Stimulated activated CD4-positive, alpha-beta T cell treated with anti-CD3 and anti-CD28 coated beads, Interleukin-1b, Interleukin-23, amount 100 ng/mL, for 24 hours (primary cell): ENCODE measurements at regions not wholly inside any gene's neighbourhood (a gene's known extent, or its start where the extent isn't known, plus 50 kb on each side); places are given as distances from the start of the nearest gene placed in this dataset.

ENCODE experiments used
- DNase-seq, 4 experiments: peaks; one replicate each; pipeline ENCODE4 v3.0.0-alpha.2; 2020; ENCODE audit warnings: low read depth in 4 of 4, low spot score in 1 of 4

DNA sequence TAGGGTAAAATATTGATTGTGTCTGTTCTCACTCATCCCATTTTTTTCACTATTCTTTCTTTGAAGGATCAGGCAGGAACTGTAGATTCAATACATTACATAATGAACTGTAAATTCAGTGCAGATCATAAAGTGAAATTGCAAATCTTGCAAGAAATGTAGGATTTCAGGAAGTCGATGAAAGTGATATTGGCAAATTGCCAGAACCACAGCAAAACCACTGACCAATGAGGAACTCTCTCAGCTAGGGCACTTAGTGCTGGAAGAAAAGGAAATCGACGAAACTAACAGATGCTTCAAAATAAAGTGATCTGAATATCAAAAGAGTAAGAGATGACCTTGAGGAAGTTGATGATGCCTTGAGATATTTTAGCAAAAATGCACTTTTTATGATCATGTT, 157.6 kb downstream of the AACS start:
- no peak for DNase-seq

DNA sequence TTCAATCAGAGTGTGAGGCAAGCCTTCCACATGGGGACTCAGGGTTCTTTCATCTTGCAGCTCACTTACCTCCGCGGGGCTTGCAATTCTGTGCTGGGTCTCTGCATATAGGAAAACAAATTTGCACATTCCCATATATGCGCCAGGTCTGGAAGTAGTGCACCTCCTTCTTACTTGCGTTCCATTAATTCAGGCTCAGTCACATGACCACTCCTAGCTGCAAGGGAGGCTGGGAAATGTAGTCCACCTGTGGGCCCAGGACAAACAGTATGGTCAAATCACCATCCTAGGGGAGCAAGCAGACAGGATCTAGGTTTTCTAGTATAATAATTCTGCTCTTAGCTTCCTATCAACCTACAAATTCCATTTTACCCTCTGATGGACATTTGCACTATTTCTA, 160.4 kb downstream of the AACS start:
- DNase-seq: no peak

DNA sequence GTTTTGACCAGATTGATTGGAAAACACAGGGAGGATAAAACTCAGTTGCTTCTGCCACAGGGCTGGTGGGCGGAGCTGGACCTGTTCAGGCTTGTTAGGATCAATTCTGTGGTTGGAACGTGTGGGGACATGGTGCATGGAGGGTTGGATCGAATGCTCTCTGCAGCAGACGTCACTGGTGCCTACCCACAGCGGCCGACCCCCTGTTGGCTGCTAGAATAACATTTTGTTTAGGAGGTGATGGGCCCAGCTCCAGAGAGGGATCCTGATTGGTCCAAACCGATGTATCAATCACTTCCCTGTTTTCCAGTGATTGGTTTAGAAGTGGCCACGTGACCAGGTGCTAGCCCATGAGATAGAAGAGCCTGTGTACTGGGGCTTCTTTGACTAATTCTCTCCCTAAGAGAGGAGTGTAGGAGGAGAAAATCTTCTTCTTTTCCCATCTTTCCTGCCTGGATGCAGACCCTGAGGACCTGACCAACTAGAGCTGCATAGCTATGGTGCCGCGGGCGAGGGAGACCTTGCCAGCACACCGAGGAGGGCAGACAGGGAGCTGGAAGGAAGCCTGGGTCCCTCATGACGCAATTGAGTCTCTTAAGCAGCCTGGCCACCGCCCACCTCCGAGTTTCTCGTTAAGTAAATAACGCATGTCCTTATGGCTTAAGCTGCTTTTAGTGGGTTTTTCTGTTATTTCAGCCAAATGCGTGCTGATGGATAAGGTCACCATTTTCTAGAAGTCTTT, 163.5 kb downstream of the AACS start:
- DNase-seq: no peak

DNA sequence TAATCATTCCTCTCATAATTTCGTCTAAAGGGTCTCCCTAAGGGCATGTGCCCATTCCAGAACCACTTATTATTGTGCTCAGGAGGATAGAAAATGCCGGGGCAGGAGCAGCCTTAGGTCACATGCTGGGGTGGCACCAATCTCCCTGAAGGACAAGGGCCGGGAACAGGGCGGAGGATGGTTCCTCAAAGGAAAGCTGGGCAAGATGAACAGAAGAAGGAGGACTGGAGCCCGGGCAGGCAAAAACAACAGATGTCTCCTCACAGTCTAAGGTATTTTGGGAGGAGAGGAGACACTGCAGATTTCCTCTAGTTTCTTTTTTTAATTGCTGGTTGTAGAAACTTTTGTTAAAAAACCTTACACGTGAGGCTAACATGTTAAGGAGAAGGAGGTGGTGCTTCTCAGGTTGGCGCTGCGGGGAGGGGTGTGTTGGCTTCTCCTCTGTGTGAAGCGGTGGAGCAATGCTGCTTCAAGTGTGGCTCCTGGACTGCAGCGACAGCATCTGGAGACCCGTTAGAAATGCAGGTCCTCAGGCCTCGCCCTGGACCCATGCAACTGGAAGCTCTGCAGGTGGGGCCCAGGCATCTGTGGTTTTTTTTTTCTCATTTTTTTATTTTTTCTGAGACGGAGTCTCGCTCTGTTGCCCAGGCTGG, 164.8 kb downstream of the AACS start:
- DNase-seq: no peak

DNA sequence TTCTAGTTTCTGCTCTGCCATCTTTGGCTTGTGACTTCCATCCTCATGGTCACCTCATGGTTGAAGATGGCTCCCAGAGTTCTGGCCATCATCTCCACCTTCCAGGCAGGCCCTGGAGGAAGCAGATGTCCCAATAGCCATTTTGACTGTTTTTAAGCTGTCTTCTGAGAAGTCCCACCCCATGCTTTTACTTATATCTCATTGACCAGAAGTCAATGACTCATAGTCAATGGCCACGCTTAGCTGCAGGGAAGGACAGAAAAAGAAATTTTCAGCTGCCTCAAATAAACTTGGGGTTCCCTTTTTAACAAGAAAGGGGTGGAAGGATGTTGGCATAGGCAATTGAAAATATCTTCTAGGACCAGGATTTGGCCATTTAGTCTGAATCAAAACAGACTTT, 168.1 kb downstream of the AACS start:
- no peak for DNase-seq

DNA sequence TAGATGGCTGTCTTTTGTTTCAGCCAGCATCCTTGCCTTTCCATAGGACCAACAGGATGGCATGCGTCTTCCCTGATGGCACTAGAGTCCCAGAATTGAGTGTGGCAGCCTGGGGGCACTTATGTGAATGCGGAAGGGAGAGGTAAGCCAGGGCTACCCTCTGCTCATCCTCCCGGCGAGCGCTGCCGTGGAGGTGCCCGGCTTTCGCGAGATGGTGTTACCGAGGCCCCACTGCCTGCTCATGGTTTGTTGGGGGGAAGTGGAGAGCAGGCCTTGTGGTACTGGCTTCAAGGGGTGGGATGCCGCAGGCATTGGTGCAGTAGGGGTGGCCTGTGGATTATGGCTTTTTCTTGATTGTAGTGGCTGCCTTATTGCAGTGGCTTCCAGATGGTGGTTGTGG, 174.3 kb downstream of the AACS start:
- no peak for DNase-seq

DNA sequence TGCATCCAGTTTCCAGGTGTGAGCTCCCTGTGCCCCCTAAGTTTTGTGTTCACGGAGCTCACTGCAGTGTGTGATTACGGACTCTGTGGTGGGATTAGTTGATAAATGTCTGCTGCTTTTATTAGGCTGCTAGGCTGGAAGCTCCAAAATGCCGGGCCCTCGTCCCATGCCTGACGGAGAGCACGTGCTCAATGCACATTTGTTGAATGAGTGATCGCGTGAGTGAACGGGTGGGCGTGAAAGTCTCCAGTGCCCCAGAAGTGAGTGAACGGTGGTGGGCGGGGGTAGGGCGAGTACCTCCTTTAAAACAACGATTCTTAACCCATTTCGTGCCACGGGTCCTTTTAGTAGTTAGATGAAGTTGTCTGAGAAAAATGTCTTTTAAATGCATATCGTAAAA, 175.5 kb downstream of the AACS start:
- DNase-seq: no peak

DNA sequence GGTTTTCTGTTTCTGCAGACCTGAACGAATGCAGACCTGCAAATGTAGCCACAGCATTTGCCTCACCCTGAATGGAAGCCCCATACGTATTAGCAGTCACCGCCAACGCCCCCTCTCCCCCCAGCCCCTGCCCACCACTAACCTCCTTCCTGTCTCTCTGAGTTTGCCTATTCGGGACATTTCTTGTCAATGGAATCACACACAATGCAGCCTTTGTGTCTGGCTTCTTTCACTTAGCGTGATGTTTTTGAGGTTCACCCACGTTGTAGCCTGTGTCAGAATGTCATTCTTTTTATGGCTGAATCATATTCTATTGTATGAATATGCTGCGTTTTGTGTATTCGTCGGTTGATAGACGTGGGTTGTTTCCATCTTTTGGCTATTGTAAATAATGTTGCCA, 178.6 kb downstream of the AACS start:
- DNase-seq: no peak

DNA sequence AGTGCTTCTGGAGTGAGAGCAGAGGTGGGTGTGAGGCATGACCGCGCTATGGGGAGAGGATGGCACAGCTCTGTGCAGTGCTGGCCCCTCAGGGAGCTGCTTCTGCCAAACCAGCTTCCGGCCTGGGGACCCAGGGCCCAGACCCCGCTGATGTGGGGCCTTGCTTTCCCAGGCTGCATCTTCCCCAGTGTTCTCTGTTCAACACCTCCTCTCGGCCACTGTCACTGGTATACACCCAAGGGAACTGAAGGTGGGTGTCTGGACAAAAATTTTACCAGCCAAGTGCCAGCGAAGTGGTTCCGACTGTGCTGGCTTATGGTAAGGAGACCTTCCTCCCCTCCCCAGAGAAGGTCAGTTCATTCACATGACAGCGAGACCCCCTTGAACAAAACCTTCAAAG, 179.1 kb downstream of the AACS start:
- no peak for DNase-seq

DNA sequence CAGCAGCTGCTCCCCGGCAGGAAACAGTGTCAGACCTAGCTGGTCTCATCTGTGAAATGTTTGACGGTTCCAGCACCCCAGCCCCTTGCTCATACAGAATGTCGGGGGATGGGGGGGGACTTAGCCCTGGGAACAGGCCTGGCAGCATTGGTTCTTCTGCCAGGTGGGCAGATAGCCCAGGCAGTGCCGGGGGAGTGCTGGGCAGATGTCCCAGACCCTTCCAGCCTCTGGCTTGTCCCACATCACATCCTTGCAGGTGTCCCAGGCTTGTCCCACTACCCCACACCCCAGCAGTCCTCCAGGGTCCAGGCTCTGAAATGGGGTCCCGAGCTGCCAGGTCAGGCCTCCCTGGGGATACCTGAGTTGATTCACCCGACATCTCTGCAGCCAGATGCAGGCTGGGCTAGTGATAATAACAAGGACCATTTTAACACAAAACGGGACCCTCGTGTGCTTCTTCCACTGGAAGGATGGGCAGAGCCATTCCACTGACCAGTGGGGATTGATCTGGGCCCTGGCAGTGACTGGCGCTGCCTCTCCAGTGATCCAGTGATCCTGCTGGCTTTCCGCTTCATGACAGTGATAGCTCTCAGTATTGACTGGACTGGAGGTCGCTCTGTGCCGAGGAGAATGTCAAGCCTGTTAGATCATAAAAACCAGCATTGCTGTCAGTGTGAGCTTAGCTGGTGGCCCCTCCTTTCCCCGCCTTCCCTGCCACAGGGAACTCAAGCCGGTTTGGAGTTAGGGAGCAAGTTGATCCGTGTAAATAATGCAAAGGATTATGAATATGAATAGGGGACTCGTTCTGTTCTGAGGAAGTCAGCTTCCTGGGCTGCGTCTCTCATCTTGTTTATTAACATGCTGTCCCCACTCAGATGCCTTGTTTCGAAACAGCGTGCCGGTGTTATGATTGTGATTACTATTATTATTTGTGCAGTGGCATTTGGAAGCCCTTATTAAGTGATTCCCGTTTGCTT, 180.6 kb downstream of the AACS start:
- no peak for DNase-seq

DNA sequence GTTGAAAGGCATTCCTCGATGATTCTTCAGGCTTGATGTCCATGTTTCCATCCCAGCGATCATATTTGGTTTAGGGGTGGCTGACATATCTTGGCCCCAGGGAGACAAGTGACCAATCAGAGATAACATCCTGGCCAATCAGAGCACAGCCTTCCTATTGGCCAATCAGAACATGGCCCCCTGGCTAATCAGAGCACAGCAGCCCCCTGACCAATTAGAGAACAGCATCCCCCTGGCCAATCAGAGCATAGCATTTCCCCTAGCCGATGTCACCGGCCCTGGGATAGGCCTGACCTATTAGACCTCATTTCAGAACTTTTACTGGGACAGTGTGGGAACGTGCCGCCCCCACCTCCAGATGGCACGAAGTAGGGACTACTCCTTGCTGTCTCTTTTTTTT, 182.2 kb downstream of the AACS start:
- DNase-seq: no peak

DNA sequence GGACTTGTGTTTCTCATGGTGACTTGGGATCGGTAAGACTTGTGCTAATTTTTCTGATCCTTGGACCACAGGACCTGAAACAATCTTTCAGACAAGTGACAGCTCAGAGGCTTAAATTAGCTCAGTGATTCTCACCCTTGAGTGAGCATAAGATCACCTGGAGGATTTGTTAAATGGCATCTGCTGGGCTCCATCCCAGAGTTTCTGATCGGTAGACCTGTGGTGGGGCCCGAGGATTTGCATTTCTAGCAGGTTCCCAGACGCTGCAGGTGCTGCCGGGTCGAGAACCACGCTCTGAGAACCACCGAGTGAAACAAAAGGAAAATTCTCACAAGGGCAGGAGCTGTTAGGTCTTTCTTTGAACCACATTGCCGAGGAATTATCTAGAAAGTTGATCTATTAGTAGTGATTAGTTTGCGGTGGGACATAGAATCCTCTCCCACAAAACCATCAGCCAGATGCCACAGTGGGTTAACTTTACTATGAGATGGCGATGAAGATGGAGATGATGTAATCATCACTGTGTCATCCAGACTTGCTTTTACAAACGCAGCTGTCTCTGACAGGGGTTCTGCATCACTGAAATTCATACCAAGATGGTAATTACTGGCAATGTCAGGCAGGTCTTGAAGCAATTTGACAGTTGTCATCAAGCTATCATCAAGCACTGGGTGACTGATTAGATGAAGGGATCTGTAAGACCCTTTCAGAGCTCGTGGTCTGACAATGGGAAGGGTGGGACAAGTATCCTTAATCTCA, 184.0 kb downstream of the AACS start:
- no peak for DNase-seq

DNA sequence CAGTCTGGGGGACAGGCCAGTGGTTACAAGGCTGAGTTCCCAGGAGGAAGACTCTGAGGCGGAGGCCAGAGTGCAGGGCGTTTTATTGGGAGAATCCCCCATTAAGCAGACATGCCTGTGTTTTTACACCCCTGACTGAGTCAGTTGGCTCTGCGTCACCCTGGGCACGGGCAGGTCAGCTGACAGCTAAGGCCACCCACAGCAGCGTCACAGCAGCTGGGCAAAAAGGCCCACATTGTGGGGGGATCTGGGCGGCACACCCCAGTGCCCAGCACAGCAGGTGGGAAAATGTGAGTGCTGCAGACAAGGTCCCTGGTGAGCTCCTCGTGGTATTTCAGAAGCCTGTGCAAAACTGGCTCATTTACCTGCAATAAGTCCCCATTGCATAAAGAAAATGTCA, 184.7 kb downstream of the AACS start:
- DNase-seq: no peak

DNA sequence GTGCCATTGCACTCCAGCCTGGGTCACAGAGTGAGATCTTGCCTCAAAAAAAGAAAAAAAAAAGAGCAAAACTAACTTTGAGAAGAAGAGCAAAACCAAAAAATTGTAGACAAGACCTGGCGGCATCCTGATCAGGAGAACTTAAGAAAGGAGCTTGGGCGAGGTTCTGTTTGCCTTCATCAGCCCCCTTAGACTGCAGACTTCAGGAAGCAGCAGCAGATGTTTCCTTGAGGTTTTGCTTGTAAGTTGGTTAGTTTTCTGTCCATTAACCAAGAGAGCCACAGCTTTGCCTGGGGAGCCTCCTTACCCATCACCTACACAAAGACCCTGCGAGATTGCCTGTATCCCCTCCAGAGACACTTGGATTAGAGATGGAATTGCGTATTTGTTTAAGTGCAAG, 189.0 kb downstream of the AACS start:
- no peak for DNase-seq

DNA sequence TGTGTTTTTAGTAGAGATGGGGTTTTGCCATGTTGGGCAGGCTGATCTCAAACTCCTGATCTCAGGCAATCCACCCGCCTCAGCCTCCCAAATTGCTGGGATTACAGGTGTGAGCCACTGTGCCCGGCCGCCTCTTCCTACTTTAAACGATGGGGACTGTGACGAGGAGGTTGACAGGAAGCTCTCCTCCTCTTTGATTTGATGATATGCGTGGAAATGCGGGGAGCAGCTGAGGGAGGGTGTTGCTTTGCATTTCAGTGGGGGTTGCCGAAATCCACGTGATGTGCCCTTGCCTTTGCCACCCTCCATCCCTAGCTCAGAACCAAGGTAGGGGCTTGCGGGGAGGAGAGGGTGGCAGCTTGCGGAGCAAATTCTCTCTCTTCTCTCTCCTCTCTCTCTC, 189.6 kb downstream of the AACS start:
- no peak for DNase-seq

DNA sequence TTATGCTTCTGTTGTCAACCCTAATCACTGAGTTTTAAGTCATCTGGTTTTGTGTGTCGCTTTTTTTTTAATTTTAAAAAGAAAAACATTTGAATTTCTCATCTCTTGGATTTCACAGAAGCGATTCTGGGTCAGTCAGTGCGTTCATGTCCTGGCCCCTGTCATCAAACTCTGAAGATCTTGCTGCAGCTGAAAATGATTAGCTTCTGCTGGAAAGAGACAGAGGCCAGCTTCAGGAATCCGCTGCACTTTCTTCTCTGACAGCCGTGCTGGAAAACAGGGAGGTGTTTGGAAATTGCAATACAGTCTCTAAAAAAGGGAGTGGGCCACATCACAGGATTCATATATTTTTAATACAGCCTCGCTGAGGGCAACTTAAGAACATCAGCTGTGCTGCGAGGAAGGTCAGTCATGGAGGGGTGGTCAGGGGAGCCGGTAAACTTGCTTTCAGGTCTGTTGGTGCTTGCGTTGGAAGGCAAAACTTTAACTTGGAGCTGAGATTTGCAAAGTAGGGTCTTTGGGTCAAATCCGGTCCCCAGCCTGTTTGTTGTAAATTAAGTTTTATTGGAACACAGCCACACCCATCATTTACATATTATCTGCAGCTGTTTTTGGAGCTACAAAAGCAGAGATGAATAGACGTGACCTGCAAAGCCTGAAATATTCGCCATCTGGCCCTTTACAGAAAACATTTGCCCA, 190.8 kb downstream of the AACS start:
- no peak for DNase-seq

DNA sequence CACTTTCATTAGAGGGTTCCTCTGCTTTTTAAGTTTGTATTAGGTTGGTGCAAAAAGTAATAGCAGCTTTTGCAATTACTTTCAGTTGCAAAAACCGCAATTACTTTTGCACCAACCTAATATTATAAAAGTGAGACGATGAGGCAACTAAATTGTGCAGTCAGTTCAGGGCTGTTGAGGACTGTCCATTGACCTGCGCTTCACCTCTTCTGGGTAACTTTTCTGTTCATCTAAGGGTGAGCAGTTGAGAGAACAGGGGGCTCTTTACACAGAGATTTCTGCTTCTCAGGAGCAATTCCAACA, 191.3 kb downstream of the AACS start:
- no peak for DNase-seq

DNA sequence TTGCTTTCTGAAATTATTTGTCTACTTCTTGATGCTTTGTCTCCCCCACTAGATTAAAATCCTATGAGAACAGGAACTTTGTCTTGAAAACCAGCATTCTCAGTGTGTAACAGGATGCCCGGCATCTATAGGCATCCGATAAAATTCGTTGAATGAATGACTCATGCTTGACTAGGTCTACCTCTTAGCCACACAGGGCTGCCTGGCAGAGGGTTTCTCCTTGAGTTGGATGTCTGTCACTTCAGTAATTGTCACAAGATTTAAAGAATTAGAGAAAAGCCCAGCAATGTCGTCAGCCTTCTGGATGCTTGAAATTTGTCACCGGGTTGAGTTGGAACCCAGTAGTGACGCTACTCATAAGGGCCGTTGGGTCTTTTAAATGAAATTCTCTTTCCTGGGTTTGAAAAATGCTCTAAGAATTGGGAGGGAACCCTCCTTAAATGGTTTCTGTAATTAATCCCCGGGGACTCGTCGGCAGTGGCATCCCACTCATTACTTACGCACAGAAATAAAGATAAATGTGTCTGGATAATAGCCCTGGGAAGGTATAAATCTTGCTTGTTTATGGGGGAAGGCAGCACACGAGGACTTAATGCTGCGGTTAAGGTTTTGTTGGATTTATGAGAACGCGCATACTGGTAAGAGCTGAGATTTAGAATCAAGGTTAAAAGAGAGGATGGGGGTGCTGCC, 194.1 kb downstream of the AACS start:
- no peak for DNase-seq

DNA sequence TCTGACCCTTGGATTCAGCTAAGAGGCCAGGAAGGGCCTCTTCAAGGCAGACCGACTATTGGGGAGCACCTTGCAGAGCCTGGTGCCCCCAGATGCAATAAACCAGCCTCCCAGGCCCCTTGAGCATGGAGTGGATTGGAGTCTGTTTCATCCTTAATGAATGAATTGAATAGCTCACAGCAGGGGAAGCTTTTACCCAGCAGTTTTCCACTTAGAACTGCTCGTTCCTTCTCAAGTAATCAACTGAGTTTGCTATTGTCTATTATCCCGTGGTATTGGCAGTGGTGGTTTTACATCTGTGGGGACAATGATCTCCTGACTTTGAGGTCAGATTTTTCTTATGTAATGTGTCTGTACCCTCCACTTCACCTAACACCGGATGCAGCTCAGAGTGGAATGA, 197.6 kb downstream of the AACS start:
- no peak for DNase-seq

DNA sequence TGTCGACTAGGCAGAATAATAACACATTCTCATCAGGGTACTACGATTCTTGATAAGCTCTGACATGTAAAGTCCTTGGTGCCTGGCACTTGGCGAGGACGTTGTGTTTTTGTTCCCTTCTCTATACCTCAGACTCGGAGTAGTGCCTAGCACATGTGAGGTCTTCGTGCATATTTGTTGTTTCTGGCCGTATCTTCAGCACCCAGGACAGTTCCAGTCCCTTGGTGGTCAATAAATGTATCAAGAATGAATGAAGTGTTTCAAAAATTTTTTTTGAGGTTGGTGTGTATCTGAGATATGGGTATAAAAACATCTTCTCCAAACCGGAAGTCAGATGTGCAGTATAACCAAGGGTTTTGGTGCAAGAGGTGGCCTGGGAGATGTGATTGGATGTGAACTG, 198.2 kb downstream of the AACS start:
- DNase-seq: no peak
